ENCODE measurements at regions not wholly inside any gene's neighbourhood (a gene's known extent, or its start where the extent isn't known, plus 50 kb on each side); places are given as distances from the start of the nearest gene placed in this dataset.

- TF ChIP-seq PPARA (CRISPR knock-in tag; IDR thresholded peaks at IDR 0.05; ENCODE audit: borderline replicate concordance) (no peak), GLIS3 (CRISPR knock-in tag; IDR thresholded peaks at IDR 0.05) (no peak), TCF4 (CRISPR knock-in tag; IDR thresholded peaks at IDR 0.05; ENCODE audit: borderline replicate concordance) (no peak), POU6F1 (CRISPR knock-in tag; IDR thresholded peaks at IDR 0.05; ENCODE audit: borderline replicate concordance, low read depth) (no peak), RARB (CRISPR knock-in tag; IDR thresholded peaks at IDR 0.05) (no peak), CSRNP3 (CRISPR knock-in tag; IDR thresholded peaks at IDR 0.05) (no peak), ZNF70 (CRISPR knock-in tag; IDR thresholded peaks at IDR 0.05) (no peak), PATZ1 (CRISPR knock-in tag; IDR thresholded peaks at IDR 0.05; ENCODE audit: borderline replicate concordance) (no peak)
These were observed 234.9 kb downstream of the KTN1 start for GRCh38 chr14:55814873-55815272.

Measured in SK-N-SH treated with all-trans-retinoic acid at 6 μM for 48 hours (cell line).